CD14-positive monocyte (primary cell): ENCODE measurements at regions not wholly inside any gene's neighbourhood (a gene's known extent, or its start where the extent isn't known, plus 50 kb on each side); places are given as distances from the start of the nearest gene placed in this dataset.

Experiments
- DNase-seq, 3 donors: peaks; one replicate each; pipeline ENCODE4 v3.0.0-alpha.2; 2011 to 2022
- H2AFZ ChIP-seq: 2 replicates; pipeline ENCODE4 v1.6.0; 2012; ENCODE audit warnings: mild to moderate bottlenecking, low read depth, low read length, inconsistent platforms; ENCODE audit not compliant: insufficient read depth, poor library complexity, severe bottlenecking
- H3K27ac ChIP-seq, 2 donors: 1 replicate in 1 of 2; 2 replicates in 1 of 2; pipeline ENCODE4 v1.5.1; 2012 to 2013; ENCODE audit warnings: low read length in 2 of 2, control low read depth in 1 of 2, inconsistent platforms in 1 of 2, low read depth in 1 of 2, mild to moderate bottlenecking in 1 of 2
- H3K27me3 ChIP-seq, 2 donors: one replicate each; pipeline versions ENCODE4 v1.6.0 to v1.6.1; 2011 to 2013; ENCODE audit warnings: low read length in 2 of 2; ENCODE audit not compliant: control insufficient read depth in 2 of 2, insufficient read depth in 2 of 2
- H3K36me3 ChIP-seq, 2 donors: replicated peaks in 1 of 2; 1 replicate in 1 of 2; 2 replicates in 1 of 2; pipeline versions ENCODE4 v1.5.1 to v1.6.1; 2012 to 2013; ENCODE audit warnings: low read length in 2 of 2, control low read depth in 1 of 2, inconsistent platforms in 1 of 2, mild to moderate bottlenecking in 1 of 2; ENCODE audit not compliant: insufficient read depth in 2 of 2, control insufficient read depth in 1 of 2
- H3K4me1 ChIP-seq, 2 donors: 1 replicate in 1 of 2; 2 replicates in 1 of 2; pipeline versions ENCODE4 v1.5.1 to v1.6.1; 2012 to 2013; ENCODE audit warnings: low read length in 2 of 2, control low read depth in 1 of 2, inconsistent platforms in 1 of 2, mild to moderate bottlenecking in 1 of 2, moderate library complexity in 1 of 2; ENCODE audit not compliant: insufficient read depth in 2 of 2, control insufficient read depth in 1 of 2
- H3K4me2 ChIP-seq: replicated peaks from 2 replicates; pipeline ENCODE3; 2012; ENCODE audit warnings: low read length, moderate library complexity, mild to moderate bottlenecking; ENCODE audit not compliant: poor library complexity, severe bottlenecking; ENCODE audit errors: extremely low read depth
- H3K4me3 ChIP-seq, 3 experiments: fragments of 200-600 bp in 1 of 3; sonication (generic) in 1 of 3; replicated peaks in 1 of 3; 1 replicate in 2 of 3; 2 replicates in 1 of 3; pipeline ENCODE4 v1.5.1; 2011 to 2013; ENCODE audit warnings: low read length in 3 of 3, mild to moderate bottlenecking in 3 of 3, control low read depth in 2 of 3, low read depth in 2 of 3, inconsistent platforms in 1 of 3, moderate library complexity in 1 of 3
- H3K79me2 ChIP-seq: 2 replicates; pipeline ENCODE4 v1.6.0; 2012; ENCODE audit warnings: mild to moderate bottlenecking, control low read depth, inconsistent platforms, low read length, moderate library complexity; ENCODE audit not compliant: insufficient read depth
- H3K9ac ChIP-seq: 2 replicates; pipeline ENCODE4 v1.6.0; 2017; ENCODE audit warnings: low read length, mild to moderate bottlenecking; ENCODE audit not compliant: insufficient read depth, poor library complexity, severe bottlenecking
- H3K9me3 ChIP-seq, 2 donors: replicated peaks in 1 of 2; 1 replicate in 1 of 2; 2 replicates in 1 of 2; pipeline versions ENCODE4 v1.5.1 to v1.6.1; 2012 to 2013; ENCODE audit warnings: low read length in 2 of 2, control low read depth in 1 of 2; ENCODE audit not compliant: control insufficient read depth in 1 of 2, insufficient read depth in 1 of 2
- H4K20me1 ChIP-seq: 2 replicates; pipeline ENCODE4 v1.6.0; 2012; ENCODE audit warnings: mild to moderate bottlenecking, low read length, control low read depth, moderate library complexity; ENCODE audit not compliant: insufficient read depth
- H3K27ac Mint-ChIP-seq, 7 donors: one replicate each; pipeline ENCODE4 v1.8.0; 2020; ENCODE audit warnings: mild to moderate bottlenecking in 7 of 7, mixed read lengths in 7 of 7, moderate library complexity in 6 of 7, inconsistent platforms in 2 of 7
- H3K27me3 Mint-ChIP-seq, 3 donors: one replicate each; pipeline ENCODE4 v1.8.0; 2021 to 2022; ENCODE audit warnings: low read depth in 3 of 3, mild to moderate bottlenecking in 3 of 3, mixed read lengths in 3 of 3, moderate library complexity in 3 of 3, inconsistent platforms in 1 of 3
- H3K36me3 Mint-ChIP-seq, 2 donors: one replicate each; pipeline ENCODE4 v1.8.0; 2020; ENCODE audit warnings: mixed read lengths in 2 of 2, inconsistent platforms in 1 of 2, mild to moderate bottlenecking in 1 of 2
- H3K4me1 Mint-ChIP-seq: one replicate; pipeline ENCODE4 v1.8.0; 2020; ENCODE audit warnings: mild to moderate bottlenecking, mixed read lengths
- H3K4me3 Mint-ChIP-seq, 2 donors: one replicate each; pipeline ENCODE4 v1.8.0; 2020; ENCODE audit warnings: mild to moderate bottlenecking in 2 of 2, mixed read lengths in 2 of 2, moderate library complexity in 1 of 2
- H3K9me3 Mint-ChIP-seq, 7 donors: one replicate each; pipeline ENCODE4 v1.8.0; 2020 to 2022; ENCODE audit warnings: mixed read lengths in 7 of 7, mild to moderate bottlenecking in 6 of 7, moderate library complexity in 6 of 7, inconsistent platforms in 2 of 7
- WGBS: methylation state at CpG from one replicate; pipeline ENCODE4 v1.1.5; 2013; ENCODE audit warnings: missing lambda C conversion rate; ENCODE audit not compliant: insufficient coverage; 5-methylcytosine and 5-hydroxymethylcytosine counted together
- intact Hi-C, 2 donors: fragments of 100-400 bp; cut with micrococcal nuclease; formaldehyde crosslinking; loops; one replicate each; pipeline versions ENCODE4 v1.15.0 to v1.15.1; 2023
- TF ChIP-seq, protein P1 (sequence below): fragments of 200-600 bp; IDR thresholded peaks from one replicate; pipeline ENCODE4 v1.8.0; 2022; ENCODE audit warnings: antibody characterized with exemption, mild to moderate bottlenecking

DNA sequence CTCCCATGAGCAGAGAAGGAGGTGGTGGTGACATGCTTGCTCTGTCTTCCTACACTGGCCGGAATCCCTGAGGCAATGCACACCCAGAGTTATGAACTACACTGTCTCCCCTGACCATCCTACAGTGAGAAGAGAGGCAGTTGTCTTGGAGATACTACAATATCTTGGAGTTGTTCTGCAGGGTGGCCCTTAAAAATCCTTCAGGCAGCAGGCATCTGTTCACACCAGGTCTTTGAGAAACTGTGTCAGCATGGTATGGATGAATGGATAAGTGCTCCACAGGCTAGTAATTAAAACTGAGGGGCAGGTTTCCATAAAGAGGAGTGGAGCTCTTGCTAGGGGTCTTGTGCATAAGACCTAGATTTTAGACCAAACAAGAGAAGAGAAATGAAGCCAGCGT is 223.7 kb upstream of the COPS8 start:
- Histone ChIP-seq H3K4me3 (no peak overlapping the region), H3K9ac (no peak overlapping the region), H3K27me3 (peaks cover 2% of the 10 kb centered on the region in 2 donors), H4K20me1 (no peaks in the 10 kb centered on the region), H3K79me2 (no peaks in the 10 kb centered on the region), H3K9me3 (peaks cover 10 to 20% of the 10 kb centered on the region in 2 donors), H3K27ac (no peak overlapping the region), H3K4me2 (no peak overlapping the region), H2AFZ (no peak overlapping the region), H3K36me3 (no peaks in the 10 kb centered on the region), H3K4me1 (peaks cover 16 to 17% of the 10 kb centered on the region in 2 donors)
- Mint-ChIP-seq H3K4me1 (peaks cover 13% of the 10 kb centered on the region), H3K27me3 (peaks cover 25 to 42% (median 27%) of the 10 kb centered on the region in 3 donors), H3K27ac (no peak overlapping the region), H3K36me3 (peaks cover 10 to 13% of the 10 kb centered on the region in 2 donors), H3K9me3 (peaks cover 27 to 45% (median 29%) of the 10 kb centered on the region in 7 donors), H3K4me3 (no peak overlapping the region)
- 88% methylated on average over 1 of the region's 2 CpGs for WGBS
- TF ChIP-seq, protein P1, sequence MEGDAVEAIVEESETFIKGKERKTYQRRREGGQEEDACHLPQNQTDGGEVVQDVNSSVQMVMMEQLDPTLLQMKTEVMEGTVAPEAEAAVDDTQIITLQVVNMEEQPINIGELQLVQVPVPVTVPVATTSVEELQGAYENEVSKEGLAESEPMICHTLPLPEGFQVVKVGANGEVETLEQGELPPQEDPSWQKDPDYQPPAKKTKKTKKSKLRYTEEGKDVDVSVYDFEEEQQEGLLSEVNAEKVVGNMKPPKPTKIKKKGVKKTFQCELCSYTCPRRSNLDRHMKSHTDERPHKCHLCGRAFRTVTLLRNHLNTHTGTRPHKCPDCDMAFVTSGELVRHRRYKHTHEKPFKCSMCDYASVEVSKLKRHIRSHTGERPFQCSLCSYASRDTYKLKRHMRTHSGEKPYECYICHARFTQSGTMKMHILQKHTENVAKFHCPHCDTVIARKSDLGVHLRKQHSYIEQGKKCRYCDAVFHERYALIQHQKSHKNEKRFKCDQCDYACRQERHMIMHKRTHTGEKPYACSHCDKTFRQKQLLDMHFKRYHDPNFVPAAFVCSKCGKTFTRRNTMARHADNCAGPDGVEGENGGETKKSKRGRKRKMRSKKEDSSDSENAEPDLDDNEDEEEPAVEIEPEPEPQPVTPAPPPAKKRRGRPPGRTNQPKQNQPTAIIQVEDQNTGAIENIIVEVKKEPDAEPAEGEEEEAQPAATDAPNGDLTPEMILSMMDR: no peak
- no peak for DNase-seq
- intact Hi-C loops: no loop called here

DNA sequence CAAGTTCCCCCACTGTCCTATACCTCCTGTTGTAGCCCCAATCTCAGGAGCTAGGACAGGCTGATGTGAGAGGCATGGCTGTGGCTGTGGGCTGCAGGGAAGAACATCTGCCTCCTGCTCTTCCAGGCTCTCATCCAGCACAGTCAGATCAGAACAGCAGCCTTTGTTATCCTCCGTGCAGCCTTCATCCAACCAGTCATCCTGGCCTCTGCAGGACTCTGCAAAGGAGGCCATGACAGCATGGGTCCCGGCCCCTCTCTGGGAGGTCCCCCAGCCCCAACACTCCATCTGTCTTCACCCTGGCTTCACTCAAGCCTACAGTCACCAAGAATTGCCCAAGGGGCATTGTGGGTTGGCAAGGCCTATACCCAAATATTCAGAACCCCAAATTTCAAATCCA is 223.2 kb upstream of the COPS8 start:
- Histone ChIP-seq H3K27ac (no peak overlapping the region), H3K9me3 (peaks cover 10 to 20% of the 10 kb centered on the region in 2 donors), H3K79me2 (no peaks in the 10 kb centered on the region), H3K9ac (no peak overlapping the region), H3K4me2 (no peak overlapping the region), H3K4me3 (no peak overlapping the region), H2AFZ (no peak overlapping the region), H3K4me1 (peaks cover 21 to 23% of the 10 kb centered on the region in 2 donors), H4K20me1 (no peaks in the 10 kb centered on the region), H3K27me3 (peaks cover 2% of the 10 kb centered on the region in 2 donors), H3K36me3 (no peaks in the 10 kb centered on the region)
- H3K27me3 Mint-ChIP-seq: peaks cover 21 to 37% (median 21%) of the 10 kb centered on the region in 3 donors
- H3K27ac Mint-ChIP-seq: no peak overlapping the region
- peaks cover 27 to 45% (median 29%) of the 10 kb centered on the region in 7 donors for H3K9me3 Mint-ChIP-seq
- TF ChIP-seq, protein P1: no peak
- no peak overlapping the region for H3K4me3 Mint-ChIP-seq
- no peak for DNase-seq
- 100% methylated on average over 1 of the region's 2 CpGs for WGBS
- H3K4me1 Mint-ChIP-seq: peaks cover 18% of the 10 kb centered on the region
- intact Hi-C loops: no loop called here
- H3K36me3 Mint-ChIP-seq: peaks cover 10 to 13% of the 10 kb centered on the region in 2 donors
